Smooth muscle cell (in vitro differentiated cells): ENCODE measurements at regions not wholly inside any gene's neighbourhood (a gene's known extent, or its start where the extent isn't known, plus 50 kb on each side); places are given as distances from the start of the nearest gene placed in this dataset.

Experiments
- DNase-seq: peaks from one replicate; lab custom pipeline; 2025; ENCODE audit not compliant: unreplicated experiment; lab: John Stamatoyannopoulos, UW
- H2AFZ ChIP-seq: fragments of 200-600 bp; sonication (generic); 2 replicates; pipeline ENCODE4 v1.6.0; 2016; ENCODE audit warnings: antibody characterized with exemption, low read depth, mild to moderate bottlenecking
- H3F3A ChIP-seq: fragments of 200-600 bp; sonication (generic); 2 replicates; pipeline ENCODE4 v1.6.0; 2017; ENCODE audit warnings: antibody characterized with exemption, low read depth
- H3K27ac ChIP-seq: fragments of 200-600 bp; sonication (generic); 2 replicates; pipeline ENCODE4 v1.5.1; 2016; ENCODE audit warnings: low read depth, mild to moderate bottlenecking
- H3K27me3 ChIP-seq: fragments of 200-600 bp; sonication (generic); 2 replicates; pipeline ENCODE4 v1.6.1; 2016; ENCODE audit warnings: low read depth, mild to moderate bottlenecking
- H3K36me3 ChIP-seq: fragments of 200-600 bp; sonication (generic); 2 replicates; pipeline ENCODE4 v1.5.1; 2016; ENCODE audit warnings: low read depth
- H3K4me1 ChIP-seq: fragments of 200-600 bp; sonication (generic); 2 replicates; pipeline ENCODE4 v1.5.1; 2016; ENCODE audit warnings: low read depth
- H3K4me2 ChIP-seq: fragments of 200-600 bp; sonication (generic); 2 replicates; pipeline ENCODE4 v1.6.0; 2016; ENCODE audit warnings: mild to moderate bottlenecking
- H3K4me3 ChIP-seq: fragments of 200-600 bp; sonication (generic); 2 replicates; pipeline ENCODE4 v1.5.1; 2016; ENCODE audit warnings: mild to moderate bottlenecking
- H3K79me2 ChIP-seq: fragments of 200-600 bp; sonication (generic); 2 replicates; pipeline ENCODE4 v1.6.0; 2016; ENCODE audit warnings: low read depth, mild to moderate bottlenecking
- H3K9ac ChIP-seq: fragments of 200-600 bp; sonication (generic); 2 replicates; pipeline ENCODE4 v1.6.0; 2016; ENCODE audit warnings: low read depth
- H3K9me3 ChIP-seq: fragments of 200-600 bp; sonication (generic); replicated peaks from 2 replicates; pipeline ENCODE4 v1.5.1; 2016; ENCODE audit warnings: low read depth
- H4K20me1 ChIP-seq: fragments of 200-600 bp; sonication (generic); 2 replicates; pipeline ENCODE4 v1.6.0; 2016; ENCODE audit warnings: low read depth
- CTCF ChIP-seq: fragments of 200-600 bp; sonication (generic); IDR thresholded peaks from 2 replicates; pipeline ENCODE4 v1.5.1; 2017; ENCODE audit warnings: borderline replicate concordance, mild to moderate bottlenecking, antibody characterized with exemption; ENCODE audit not compliant: insufficient read depth, poor library complexity, severe bottlenecking
- WGBS: methylation state at CpG from one replicate; pipeline ENCODE4 v1.1.7; 2016; ENCODE audit warnings: low lambda C conversion rate; 5-methylcytosine and 5-hydroxymethylcytosine counted together

DNA sequence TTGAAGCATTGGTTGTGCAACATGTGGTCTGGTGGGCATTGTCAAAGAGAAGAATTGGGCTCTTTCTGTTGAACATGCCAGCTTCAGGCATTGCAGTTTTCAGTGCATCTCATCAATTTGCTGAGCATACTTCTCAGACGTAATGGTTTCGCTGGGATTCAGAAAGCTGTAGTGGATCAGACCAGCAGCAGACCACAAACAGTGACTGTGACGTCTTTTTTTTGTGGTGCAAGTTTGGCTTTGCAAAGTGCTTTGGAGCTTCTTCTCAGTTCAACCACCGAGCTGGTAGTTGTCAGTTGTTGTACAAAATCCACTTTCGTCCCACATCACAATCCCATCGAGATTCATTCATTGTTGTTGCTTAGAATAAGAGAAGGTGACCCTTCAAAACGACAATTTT lies 84.5 kb downstream of the NPAP1 start:
- Histone ChIP-seq H2AFZ (no peak overlapping the region), H3K9ac (no peak overlapping the region), H3F3A (no peaks in the 10 kb centered on the region), H3K9me3 (no peaks in the 10 kb centered on the region), H3K4me2 (no peak overlapping the region), H3K27me3 (no peaks in the 10 kb centered on the region), H3K79me2 (no peaks in the 10 kb centered on the region), H3K27ac (no peak overlapping the region), H4K20me1 (no peaks in the 10 kb centered on the region), H3K4me3 (no peak overlapping the region), H3K36me3 (no peaks in the 10 kb centered on the region), H3K4me1 (no peaks in the 10 kb centered on the region)
- whole genome bisulfite sequencing = 73% methylated on average over 7 of the region's 7 CpGs
- no peak for DNase-seq
- TF ChIP-seq CTCF = no peak

GRCh38 chr15:24761704-24762302 lies 86.2 kb downstream of the NPAP1 start:
- H3K4me1 ChIP-seq = no peaks in the 10 kb centered on the region
- H3K4me2 ChIP-seq = no peak overlapping the region
- no peak for DNase-seq
- no peaks in the 10 kb centered on the region for H3K36me3 ChIP-seq
- TF ChIP-seq CTCF = peak; percentile 44
- H3K9ac ChIP-seq = no peak overlapping the region
- no peaks in the 10 kb centered on the region for H3K27me3 ChIP-seq
- no peak overlapping the region for H2AFZ ChIP-seq
- H3K27ac ChIP-seq = no peak overlapping the region
- no peak overlapping the region for H3K4me3 ChIP-seq
- no peaks in the 10 kb centered on the region for H4K20me1 ChIP-seq
- H3K9me3 ChIP-seq = no peaks in the 10 kb centered on the region
- no peaks in the 10 kb centered on the region for H3F3A ChIP-seq
- H3K79me2 ChIP-seq = no peaks in the 10 kb centered on the region
- 71% methylated on average over 5 of the region's 5 CpGs for WGBS

DNA sequence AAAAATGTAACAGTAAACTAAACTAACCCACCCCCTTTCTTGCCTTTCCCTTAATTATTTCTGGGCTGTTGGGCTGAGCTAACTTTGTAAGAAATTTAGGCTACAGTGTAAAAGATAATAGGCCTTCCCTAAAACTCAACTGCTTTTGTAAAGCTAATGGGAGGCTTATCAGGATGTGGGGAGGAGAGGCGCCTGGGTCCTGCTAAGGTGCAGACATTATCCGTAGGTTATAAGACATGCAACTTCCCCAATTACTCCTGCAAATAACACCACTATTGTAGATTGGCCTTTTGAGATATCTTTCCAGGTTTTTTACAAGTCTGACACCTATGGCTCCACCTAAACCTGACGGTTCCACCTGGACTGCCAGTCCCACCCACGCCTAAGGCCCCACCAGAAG lies 88.3 kb downstream of the NPAP1 start:
- Histone ChIP-seq H3K36me3 (no peaks in the 10 kb centered on the region), H3K4me1 (no peaks in the 10 kb centered on the region), H3K27me3 (no peaks in the 10 kb centered on the region), H3K27ac (no peak overlapping the region), H4K20me1 (no peaks in the 10 kb centered on the region), H3K79me2 (no peaks in the 10 kb centered on the region), H3F3A (no peaks in the 10 kb centered on the region), H2AFZ (no peak overlapping the region), H3K4me3 (no peak overlapping the region), H3K9me3 (no peaks in the 10 kb centered on the region), H3K9ac (no peak overlapping the region), H3K4me2 (no peak overlapping the region)
- WGBS = 71% methylated on average over 4 of the region's 4 CpGs
- no peak for DNase-seq
- no peak for TF ChIP-seq CTCF
